Ishikawa (cell line): ENCODE measurements at regions not wholly inside any gene's neighbourhood (a gene's known extent, or its start where the extent isn't known, plus 50 kb on each side); places are given as distances from the start of the nearest gene placed in this dataset.

Experiments
- EP300 ChIP-seq: IDR thresholded peaks from 2 replicates; pipeline ENCODE4 v1.6.1; 2012; ENCODE audit warnings: borderline replicate concordance
- MAX ChIP-seq: IDR thresholded peaks from 2 replicates; pipeline ENCODE4 v1.6.1; 2012
- NFIC ChIP-seq: IDR thresholded peaks from 2 replicates; pipeline ENCODE4 v1.6.1; 2012
- RAD21 ChIP-seq: IDR thresholded peaks from 2 replicates; pipeline ENCODE4 v1.6.1; 2012; ENCODE audit warnings: low read depth
- TAF1 ChIP-seq: IDR thresholded peaks from 2 replicates; pipeline ENCODE4 v1.6.1; 2012; ENCODE audit warnings: low read depth, mild to moderate bottlenecking
- TCF12 ChIP-seq: IDR thresholded peaks from 2 replicates; pipeline ENCODE4 v1.6.1; 2012; ENCODE audit warnings: low read depth
- USF1 ChIP-seq: IDR thresholded peaks from 2 replicates; pipeline ENCODE4 v1.6.1; 2012

DNA sequence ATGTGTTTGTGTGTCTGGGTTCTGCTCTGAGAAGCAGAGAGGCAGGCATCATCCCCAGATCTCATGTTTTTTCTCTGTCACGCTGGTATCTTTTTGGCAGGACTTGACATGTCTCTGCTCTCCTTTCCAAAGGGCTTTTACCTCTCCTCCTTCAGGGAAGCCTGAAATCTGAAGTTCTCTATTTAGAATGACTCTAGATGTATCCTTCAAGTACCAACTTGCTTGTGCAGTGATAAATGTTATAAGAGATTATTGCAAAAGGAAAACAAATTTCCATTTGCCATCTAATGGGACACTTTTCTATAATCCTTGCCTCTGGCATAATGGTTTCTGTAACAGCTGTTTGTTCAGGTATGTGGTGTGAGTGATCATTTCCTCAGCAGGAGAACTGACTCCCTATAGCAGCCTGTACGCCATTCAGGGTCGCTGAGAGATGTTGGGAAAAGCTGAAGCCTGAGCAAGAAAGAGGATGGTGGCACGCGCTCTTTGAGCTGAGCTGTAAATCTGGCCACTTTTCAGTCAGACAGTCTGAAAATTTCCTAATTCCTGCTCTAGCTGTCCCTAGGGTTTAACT is 72.5 kb downstream of the CNGA2 start:
- no peak for TF ChIP-seq MAX
- TF ChIP-seq TCF12, result no peak
- TF ChIP-seq NFIC, result no peak
- no peak for TF ChIP-seq TAF1
- TF ChIP-seq EP300, result no peak
- TF ChIP-seq USF1, result no peak
- TF ChIP-seq RAD21, result no peak
